ENCODE measurements at regions not wholly inside any gene's neighbourhood (a gene's known extent, or its start where the extent isn't known, plus 50 kb on each side); places are given as distances from the start of the nearest gene placed in this dataset.

GRCh38 chr5:42228279-42228678 is 195.0 kb upstream of the GHR start:
- Histone ChIP-seq H3K27ac (ENCODE audit: low read length) (no peak overlapping the region), H3K27me3 (replicated peaks; ENCODE audit: insufficient read depth, low read length) (no peaks in the 10 kb centered on the region), H3K79me2 (ENCODE audit: low read length) (no peaks in the 10 kb centered on the region), H3K4me2 (ENCODE audit: low read depth, low read length) (no peak overlapping the region), H4K20me1 (ENCODE audit: insufficient read depth, low read length) (no peaks in the 10 kb centered on the region), H3K4me3 (ENCODE audit: low read length) (no peak overlapping the region), H3K9me2 (replicated peaks; ENCODE audit: insufficient read depth, low read length) (no peaks in the 10 kb centered on the region), H3K36me3 (replicated peaks; ENCODE audit: insufficient read depth, low read length) (no peaks in the 10 kb centered on the region), H2AFZ (ENCODE audit: low read length) (no peak overlapping the region), H3K9ac (ENCODE audit: low read length) (no peak overlapping the region), H3K9me3 (replicated peaks; ENCODE audit: insufficient read depth, low read length) (no peaks in the 10 kb centered on the region), H3K4me1 (ENCODE audit: low read length) (no peaks in the 10 kb centered on the region), H3F3A (ENCODE audit: insufficient read depth, low read length) (no peaks in the 10 kb centered on the region)
- no peak for TF ChIP-seq EZH2phosphoT487 (IDR thresholded peaks at IDR 0.05; ENCODE audit: low read length)
- TF ChIP-seq, protein P1, sequence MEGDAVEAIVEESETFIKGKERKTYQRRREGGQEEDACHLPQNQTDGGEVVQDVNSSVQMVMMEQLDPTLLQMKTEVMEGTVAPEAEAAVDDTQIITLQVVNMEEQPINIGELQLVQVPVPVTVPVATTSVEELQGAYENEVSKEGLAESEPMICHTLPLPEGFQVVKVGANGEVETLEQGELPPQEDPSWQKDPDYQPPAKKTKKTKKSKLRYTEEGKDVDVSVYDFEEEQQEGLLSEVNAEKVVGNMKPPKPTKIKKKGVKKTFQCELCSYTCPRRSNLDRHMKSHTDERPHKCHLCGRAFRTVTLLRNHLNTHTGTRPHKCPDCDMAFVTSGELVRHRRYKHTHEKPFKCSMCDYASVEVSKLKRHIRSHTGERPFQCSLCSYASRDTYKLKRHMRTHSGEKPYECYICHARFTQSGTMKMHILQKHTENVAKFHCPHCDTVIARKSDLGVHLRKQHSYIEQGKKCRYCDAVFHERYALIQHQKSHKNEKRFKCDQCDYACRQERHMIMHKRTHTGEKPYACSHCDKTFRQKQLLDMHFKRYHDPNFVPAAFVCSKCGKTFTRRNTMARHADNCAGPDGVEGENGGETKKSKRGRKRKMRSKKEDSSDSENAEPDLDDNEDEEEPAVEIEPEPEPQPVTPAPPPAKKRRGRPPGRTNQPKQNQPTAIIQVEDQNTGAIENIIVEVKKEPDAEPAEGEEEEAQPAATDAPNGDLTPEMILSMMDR (IDR thresholded peaks at IDR 0.05; ENCODE audit: low read length) = no peak
- TF ChIP-seq EZH2 (optimal IDR thresholded peaks at IDR 0.05; ENCODE audit: low read depth, low read length) = no peak
- no peak for DNase-seq

- no peak overlapping the region for H2AFZ ChIP-seq (ENCODE audit: low read length)
- H3K36me3 ChIP-seq (replicated peaks; ENCODE audit: insufficient read depth, low read length) = no peaks in the 10 kb centered on the region
- no peak overlapping the region for H3K4me2 ChIP-seq (ENCODE audit: low read depth, low read length)
- no peaks in the 10 kb centered on the region for H4K20me1 ChIP-seq (ENCODE audit: insufficient read depth, low read length)
- H3F3A ChIP-seq (ENCODE audit: insufficient read depth, low read length) = no peaks in the 10 kb centered on the region
- no peak overlapping the region for H3K27ac ChIP-seq (ENCODE audit: low read length)
- no peaks in the 10 kb centered on the region for H3K9me3 ChIP-seq (replicated peaks; ENCODE audit: insufficient read depth, low read length)
- H3K9me2 ChIP-seq (replicated peaks; ENCODE audit: insufficient read depth, low read length) = no peaks in the 10 kb centered on the region
- no peaks in the 10 kb centered on the region for H3K4me1 ChIP-seq (ENCODE audit: low read length)
- TF ChIP-seq EZH2phosphoT487 (IDR thresholded peaks at IDR 0.05; ENCODE audit: low read length) = no peak
- TF ChIP-seq EZH2 (optimal IDR thresholded peaks at IDR 0.05; ENCODE audit: low read depth, low read length) = no peak
- TF ChIP-seq, protein P1 (IDR thresholded peaks at IDR 0.05; ENCODE audit: low read length) = no peak
- no peak overlapping the region for H3K4me3 ChIP-seq (ENCODE audit: low read length)
- no peak for DNase-seq
- no peaks in the 10 kb centered on the region for H3K27me3 ChIP-seq (replicated peaks; ENCODE audit: insufficient read depth, low read length)
- no peak overlapping the region for H3K9ac ChIP-seq (ENCODE audit: low read length)
- H3K79me2 ChIP-seq (ENCODE audit: low read length) = no peaks in the 10 kb centered on the region
Measured at GRCh38 chr5:42230839-42231238, 192.4 kb upstream of the GHR start.

DNA sequence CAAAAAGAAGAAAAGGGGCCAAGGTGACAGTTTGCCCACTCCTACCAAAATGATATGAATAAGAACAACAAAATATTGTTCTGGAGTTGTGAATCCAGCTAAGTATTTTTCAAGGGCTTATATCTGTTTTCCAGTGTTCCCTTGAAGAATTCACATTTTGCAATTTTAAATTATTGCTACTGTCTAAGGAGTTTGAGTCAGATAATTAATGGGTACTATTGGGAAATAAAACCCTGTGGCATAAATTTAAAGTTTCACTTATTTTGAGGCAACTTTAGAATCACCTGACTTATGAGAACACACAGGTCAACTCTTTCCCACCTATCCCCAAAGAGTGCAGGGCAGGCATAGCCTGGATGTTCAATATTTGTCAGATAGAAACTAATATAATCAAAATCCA is 188.0 kb upstream of the GHR start:
- Histone ChIP-seq H4K20me1 (ENCODE audit: insufficient read depth, low read length) (no peaks in the 10 kb centered on the region), H3K4me2 (ENCODE audit: low read depth, low read length) (no peak overlapping the region), H2AFZ (ENCODE audit: low read length) (no peak overlapping the region), H3K27me3 (replicated peaks; ENCODE audit: insufficient read depth, low read length) (no peaks in the 10 kb centered on the region), H3K4me3 (ENCODE audit: low read length) (no peak overlapping the region), H3K27ac (ENCODE audit: low read length) (no peak overlapping the region), H3F3A (ENCODE audit: insufficient read depth, low read length) (no peaks in the 10 kb centered on the region), H3K9ac (ENCODE audit: low read length) (no peak overlapping the region), H3K4me1 (ENCODE audit: low read length) (no peaks in the 10 kb centered on the region), H3K9me3 (replicated peaks; ENCODE audit: insufficient read depth, low read length) (no peaks in the 10 kb centered on the region), H3K79me2 (ENCODE audit: low read length) (no peaks in the 10 kb centered on the region), H3K9me2 (replicated peaks; ENCODE audit: insufficient read depth, low read length) (no peaks in the 10 kb centered on the region), H3K36me3 (replicated peaks; ENCODE audit: insufficient read depth, low read length) (no peaks in the 10 kb centered on the region)
- TF ChIP-seq, protein P1 (IDR thresholded peaks at IDR 0.05; ENCODE audit: low read length) = no peak
- TF ChIP-seq EZH2phosphoT487 (IDR thresholded peaks at IDR 0.05; ENCODE audit: low read length) (no peak), EZH2 (optimal IDR thresholded peaks at IDR 0.05; ENCODE audit: low read depth, low read length) (no peak)
- DNase-seq = no peak
